ENCODE measurements at regions not wholly inside any gene's neighbourhood (a gene's known extent, or its start where the extent isn't known, plus 50 kb on each side); places are given as distances from the start of the nearest gene placed in this dataset.
A peak's percentile ranks its signal among the peaks of the same experiment; 100 is the strongest.
"Not testable (repeated sequence)": the region's sequence is repeated elsewhere in the genome, so short reads cannot be mapped to it uniquely, and the experiment has no call there.

DNA sequence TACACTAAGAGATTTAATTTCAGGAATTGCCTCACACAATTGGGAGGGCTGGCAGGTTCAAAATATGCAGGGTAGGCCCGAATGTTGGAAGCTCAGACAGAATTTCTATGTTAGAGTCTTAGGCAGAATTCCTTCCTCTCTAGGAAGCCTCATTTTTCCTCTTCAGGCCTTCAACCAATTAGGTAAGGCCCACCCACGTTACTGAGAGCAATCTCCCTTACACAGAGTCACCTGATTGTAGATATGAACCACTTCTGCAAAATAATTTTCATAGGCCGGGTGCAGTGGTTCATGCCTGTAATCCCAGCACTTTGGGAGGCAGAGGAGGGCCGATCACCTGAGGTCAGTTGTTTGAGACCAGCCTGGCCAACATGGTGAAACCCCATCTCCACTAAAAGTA is 50.2 kb upstream of the HIVEP1 start:
- no peak for DNase-seq
- TF ChIP-seq POLR2A (IDR thresholded peaks at IDR 0.05; ENCODE audit: low read length) (no peak), GATA1 (IDR thresholded peaks at IDR 0.05; ENCODE audit: low read depth, low read length) (no peak)

DNA sequence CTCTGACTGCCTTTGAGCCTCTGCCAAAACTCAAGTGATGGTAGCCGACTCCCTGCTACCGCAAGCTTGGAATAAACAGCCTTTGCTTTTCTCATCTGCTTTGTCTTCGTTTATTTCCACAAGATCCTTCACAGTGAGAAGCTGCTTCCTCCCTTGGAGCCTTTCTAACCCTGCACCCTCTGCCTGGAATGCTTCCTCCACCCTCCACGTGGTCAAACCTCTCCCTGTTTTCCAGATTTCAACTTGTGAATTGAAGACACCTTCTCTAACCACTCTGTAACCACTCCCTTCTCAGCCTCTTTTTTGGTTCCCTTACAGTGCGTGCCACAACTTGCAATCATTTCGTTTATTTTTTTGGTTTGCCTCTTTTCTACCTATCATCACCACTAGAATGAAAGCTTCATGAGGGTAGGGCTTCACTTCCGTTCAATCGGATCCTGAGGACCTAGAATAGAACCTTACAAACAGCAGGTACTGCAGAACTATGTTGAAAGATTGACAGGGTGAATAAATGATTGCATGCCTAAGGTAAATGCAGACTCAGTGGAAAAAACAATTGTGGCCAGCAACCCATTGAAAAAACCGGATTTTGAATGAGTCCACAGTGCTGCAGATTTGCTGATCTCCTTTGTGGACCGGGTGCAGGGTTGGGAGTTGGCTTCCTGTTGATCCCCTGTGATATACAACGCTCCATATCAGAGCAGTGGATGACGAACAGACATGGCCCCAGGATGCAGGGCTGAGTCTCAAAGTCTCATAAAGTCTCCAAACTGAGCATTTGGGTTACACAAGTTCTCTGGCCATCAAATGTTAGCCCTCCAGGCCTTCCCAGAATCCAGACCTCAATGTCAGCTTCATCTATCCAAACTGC is 51.0 kb upstream of the HIVEP1 start:
- no peak for DNase-seq
- no peak for TF ChIP-seq POLR2A (IDR thresholded peaks at IDR 0.05; ENCODE audit: low read length)

DNA sequence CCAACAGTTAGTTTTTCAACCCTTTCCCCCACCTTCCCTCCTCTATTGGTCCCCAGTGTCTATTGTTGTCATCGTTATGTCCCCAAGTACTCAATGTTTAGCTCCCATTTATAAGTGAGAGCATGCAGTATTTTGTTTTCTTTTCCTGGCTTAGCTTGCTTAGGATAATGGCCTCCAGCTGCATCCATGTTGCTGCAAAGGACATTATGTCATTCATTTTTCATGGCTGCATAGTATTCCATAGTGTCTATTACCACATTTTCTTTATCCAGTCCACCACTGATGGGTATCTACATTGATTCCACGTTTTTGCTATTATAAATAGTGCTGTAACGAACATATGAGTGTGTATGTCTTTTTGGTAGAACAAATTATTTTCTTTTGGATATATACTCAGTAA is 55.3 kb upstream of the HIVEP1 start:
- no peak for TF ChIP-seq GATA1 (IDR thresholded peaks at IDR 0.05; ENCODE audit: low read depth, low read length)
- no peak for TF ChIP-seq POLR2A (IDR thresholded peaks at IDR 0.05; ENCODE audit: low read length)
- DNase-seq, result no peak

- no peak for DNase-seq
- TF ChIP-seq POLR2A (IDR thresholded peaks at IDR 0.05; ENCODE audit: low read length), result no peak
- no peak for TF ChIP-seq GATA1 (IDR thresholded peaks at IDR 0.05; ENCODE audit: low read depth, low read length)
Observed at GRCh38 chr6:11953641-11954040, 58.5 kb upstream of the HIVEP1 start.

DNA sequence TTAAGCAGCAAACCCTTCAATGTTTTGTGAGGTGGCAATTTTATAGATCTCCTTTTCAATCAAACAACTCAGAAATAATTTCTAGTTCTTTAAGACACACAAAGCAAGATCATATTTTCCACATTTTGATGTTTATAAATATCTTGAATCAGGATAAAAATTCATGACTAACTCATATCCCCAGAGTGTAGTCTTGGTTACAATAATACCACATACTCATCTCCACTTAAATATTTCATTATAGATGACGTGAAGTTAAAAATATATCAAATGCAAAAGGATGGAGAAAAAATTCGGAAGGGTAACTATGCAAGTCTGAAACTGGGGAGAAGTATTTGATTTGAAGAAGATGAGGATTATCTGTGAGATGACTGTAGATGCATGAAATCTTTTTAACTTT is 59.8 kb upstream of the HIVEP1 start:
- TF ChIP-seq GATA1 (IDR thresholded peaks at IDR 0.05; ENCODE audit: low read depth, low read length), result no peak
- TF ChIP-seq POLR2A (IDR thresholded peaks at IDR 0.05; ENCODE audit: low read length), result no peak
- DNase-seq, result no peak

GRCh38 chr6:11951868-11952267 is 60.2 kb upstream of the HIVEP1 start:
- DNase-seq, result no peak
- TF ChIP-seq POLR2A (IDR thresholded peaks at IDR 0.05; ENCODE audit: low read length), result no peak
- TF ChIP-seq GATA1 (IDR thresholded peaks at IDR 0.05; ENCODE audit: low read depth, low read length), result no peak

GRCh38 chr6:11950109-11950508 is 62.0 kb upstream of the HIVEP1 start:
- no peak for DNase-seq
- TF ChIP-seq POLR2A (IDR thresholded peaks at IDR 0.05; ENCODE audit: low read length) (no peak), GATA1 (IDR thresholded peaks at IDR 0.05; ENCODE audit: low read depth, low read length) (no peak)

- DNase-seq, result no peak
- TF ChIP-seq GATA1 (IDR thresholded peaks at IDR 0.05; ENCODE audit: low read depth, low read length) (no peak), POLR2A (IDR thresholded peaks at IDR 0.05; ENCODE audit: low read length) (no peak)
Observed at GRCh38 chr6:11947575-11947974, 64.5 kb upstream of the HIVEP1 start.

- TF ChIP-seq POLR2A (IDR thresholded peaks at IDR 0.05; ENCODE audit: low read length) (no peak), GATA1 (IDR thresholded peaks at IDR 0.05; ENCODE audit: low read depth, low read length) (no peak)
- DNase-seq, result no peak
Observed at GRCh38 chr6:11947063-11947462, 65.0 kb upstream of the HIVEP1 start.

DNA sequence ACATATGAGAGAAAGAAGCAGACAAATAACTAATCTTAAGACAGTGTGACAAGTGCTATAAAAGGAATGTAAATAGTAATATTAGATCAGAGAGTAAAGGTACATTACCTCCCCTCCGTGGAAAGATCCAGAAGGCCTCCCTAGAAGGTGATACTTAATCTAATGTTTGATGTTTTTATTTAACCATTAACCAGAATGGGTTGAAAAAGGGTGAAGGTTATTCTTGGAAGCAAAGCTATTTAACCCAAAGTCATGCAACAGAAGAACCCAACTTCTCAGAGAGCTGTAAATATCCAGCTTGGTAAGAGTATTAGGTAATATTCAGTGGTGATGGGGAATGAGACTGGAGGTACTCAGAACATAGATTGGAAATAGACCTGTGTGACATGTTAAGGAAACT is 68.0 kb upstream of the HIVEP1 start:
- TF ChIP-seq GATA1 (IDR thresholded peaks at IDR 0.05; ENCODE audit: low read depth, low read length) (no peak), POLR2A (IDR thresholded peaks at IDR 0.05; ENCODE audit: low read length) (no peak)
- no peak for DNase-seq

GRCh38 chr6:11943060-11943459 is 69.1 kb upstream of the HIVEP1 start:
- no peak for DNase-seq
- TF ChIP-seq GATA1 (IDR thresholded peaks at IDR 0.05; ENCODE audit: low read depth, low read length), result no peak
- TF ChIP-seq POLR2A (IDR thresholded peaks at IDR 0.05; ENCODE audit: low read length), result no peak

DNA sequence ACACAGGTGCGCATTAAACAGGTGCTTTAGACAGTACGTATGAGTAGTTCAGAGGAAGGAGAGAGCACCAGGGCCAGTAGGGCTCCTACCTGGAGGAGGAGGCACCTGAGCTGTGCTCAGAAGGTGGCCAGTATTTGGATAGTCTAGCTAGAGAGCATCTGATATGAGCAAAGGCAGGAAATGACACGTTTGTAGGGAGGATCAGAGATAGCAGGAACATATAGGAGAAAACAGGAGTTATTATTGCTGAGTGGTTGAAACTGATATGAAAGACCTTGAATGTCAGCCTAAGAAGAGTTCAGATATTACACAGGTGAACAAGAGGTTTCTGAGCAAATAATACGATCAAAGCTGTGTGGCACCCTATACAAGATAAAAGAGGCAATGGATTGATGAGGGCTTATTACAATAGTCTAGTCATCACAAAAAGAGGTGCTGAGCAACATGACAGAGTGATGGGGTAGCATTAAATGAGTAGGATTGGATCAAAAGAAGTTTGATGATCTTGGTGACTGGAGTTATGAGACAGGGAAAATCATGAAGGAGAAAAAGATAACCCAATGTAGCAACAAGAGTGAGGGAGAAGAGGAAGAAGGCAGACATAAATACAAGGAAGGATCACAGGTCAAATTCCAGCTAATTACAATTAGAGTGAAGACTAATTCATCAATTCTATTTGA is 69.8 kb upstream of the HIVEP1 start:
- TF ChIP-seq POLR2A (IDR thresholded peaks at IDR 0.05; ENCODE audit: low read length) (no peak), GATA1 (IDR thresholded peaks at IDR 0.05; ENCODE audit: low read depth, low read length) (no peak)

GRCh38 chr6:11940532-11941166 is 71.5 kb upstream of the HIVEP1 start:
- DNase-seq, result not testable (repeated sequence)

More for the DNA sequence above, 69.8 kb upstream of the HIVEP1 start:
- DNase-seq, result no peak

DNA sequence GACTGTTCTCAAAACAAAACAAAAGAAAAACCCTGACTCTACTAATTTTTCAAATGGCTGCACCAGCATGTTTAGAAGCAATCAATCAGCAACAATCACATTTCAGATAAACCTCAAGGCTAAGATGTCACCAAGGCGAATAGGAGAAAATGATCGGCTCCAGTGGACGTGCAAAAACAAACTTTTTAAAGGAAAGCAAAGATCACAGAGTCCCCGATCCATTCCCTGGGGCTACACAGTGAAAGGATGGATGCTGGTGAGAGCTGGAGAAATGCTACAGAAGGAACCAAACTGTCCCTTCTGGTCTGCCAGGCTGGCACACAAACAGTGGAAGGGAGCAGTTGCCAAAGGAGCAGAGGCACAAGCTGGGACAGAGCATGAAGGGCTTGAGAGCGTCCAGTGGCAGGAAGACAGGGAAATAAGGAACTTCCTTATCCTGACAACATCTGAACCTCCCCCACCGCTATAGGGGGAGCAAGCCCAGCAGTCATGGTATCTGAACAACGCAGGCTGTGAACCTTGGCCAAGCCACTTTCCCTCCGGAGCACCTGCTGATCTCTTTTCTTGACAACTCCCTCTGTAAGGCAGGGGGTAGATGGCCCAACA is 73.7 kb upstream of the HIVEP1 start:
- peak; percentile 56 to 77 for DNase-seq
- TF ChIP-seq GATA1 (IDR thresholded peaks at IDR 0.05; ENCODE audit: low read depth, low read length) (no peak), POLR2A (IDR thresholded peaks at IDR 0.05; ENCODE audit: low read length) (no peak)

Data from erythroblast (primary cell).